Cardiac muscle cell (in vitro differentiated cells and primary cell): ENCODE measurements at regions not wholly inside any gene's neighbourhood (a gene's known extent, or its start where the extent isn't known, plus 50 kb on each side); places are given as distances from the start of the nearest gene placed in this dataset.

ENCODE experiments used
- DNase-seq, 2 donors: peaks; one replicate each; pipeline versions ENCODE4 v3.0.0 to v3.0.0-alpha.2; 2010 to 2017; ENCODE audit warnings: low read depth in 1 of 2, low spot score in 1 of 2
- H3K27ac ChIP-seq: fragments of 200-600 bp; sonication (generic); 2 replicates; pipeline ENCODE4 v1.5.1; 2016
- H3K27me3 ChIP-seq: fragments of 200-600 bp; sonication (generic); 2 replicates; pipeline ENCODE4 v1.6.0; 2016; ENCODE audit warnings: control low read depth
- H3K36me3 ChIP-seq: fragments of 200-600 bp; sonication (generic); 2 replicates; pipeline ENCODE4 v1.5.1; 2016; ENCODE audit warnings: control low read depth
- H3K4me1 ChIP-seq: fragments of 200-600 bp; sonication (generic); 2 replicates; pipeline ENCODE4 v1.8.1; 2017; ENCODE audit warnings: low read depth, mild to moderate bottlenecking, mixed run types
- H3K4me3 ChIP-seq: fragments of 200-600 bp; sonication (generic); 2 replicates; pipeline ENCODE4 v1.5.1; 2016; ENCODE audit warnings: mild to moderate bottlenecking
- H3K9me3 ChIP-seq: fragments of 200-600 bp; sonication (generic); 2 replicates; pipeline ENCODE4 v1.5.1; 2017; ENCODE audit warnings: low read depth, mild to moderate bottlenecking, control low read depth
- CTCF ChIP-seq: IDR thresholded peaks from 2 replicates; pipeline ENCODE4 v1.5.1; 2012; ENCODE audit warnings: low read depth, mild to moderate bottlenecking, low read length

DNA sequence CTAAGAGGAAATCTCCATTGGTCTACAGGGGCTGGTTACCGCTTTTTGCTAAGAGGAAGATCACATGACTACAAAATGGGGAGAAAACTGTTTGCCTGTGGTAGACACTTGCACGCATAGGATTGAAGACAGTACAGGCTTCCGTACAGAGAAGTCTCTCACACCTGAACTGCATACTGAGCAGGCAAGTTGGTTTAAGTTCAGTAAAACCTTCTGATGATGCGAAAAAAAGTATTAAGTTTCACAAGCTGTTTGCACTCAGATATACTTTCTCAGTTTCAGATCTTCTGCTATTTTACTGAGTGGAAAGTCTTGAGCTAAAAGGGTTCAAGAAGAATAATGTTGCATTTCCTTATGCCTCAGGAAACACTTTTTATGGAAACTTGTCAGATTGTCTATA, 292.2 kb upstream of the MC4R start:
- no peak for DNase-seq
- TF ChIP-seq CTCF = no peak
- H3K27ac ChIP-seq = no peak overlapping the region
- H3K27me3 ChIP-seq = no peaks in the 10 kb centered on the region
- no peak overlapping the region for H3K4me3 ChIP-seq
- H3K4me1 ChIP-seq = no peaks in the 10 kb centered on the region
- no peaks in the 10 kb centered on the region for H3K36me3 ChIP-seq
- H3K9me3 ChIP-seq = no peaks in the 10 kb centered on the region

GRCh38 chr18:60667016-60667415, 294.4 kb upstream of the MC4R start:
- Histone ChIP-seq H3K27me3 (no peaks in the 10 kb centered on the region), H3K4me1 (no peaks in the 10 kb centered on the region), H3K36me3 (no peaks in the 10 kb centered on the region), H3K27ac (no peak overlapping the region), H3K4me3 (no peak overlapping the region), H3K9me3 (no peaks in the 10 kb centered on the region)
- no peak for DNase-seq
- no peak for TF ChIP-seq CTCF

DNA sequence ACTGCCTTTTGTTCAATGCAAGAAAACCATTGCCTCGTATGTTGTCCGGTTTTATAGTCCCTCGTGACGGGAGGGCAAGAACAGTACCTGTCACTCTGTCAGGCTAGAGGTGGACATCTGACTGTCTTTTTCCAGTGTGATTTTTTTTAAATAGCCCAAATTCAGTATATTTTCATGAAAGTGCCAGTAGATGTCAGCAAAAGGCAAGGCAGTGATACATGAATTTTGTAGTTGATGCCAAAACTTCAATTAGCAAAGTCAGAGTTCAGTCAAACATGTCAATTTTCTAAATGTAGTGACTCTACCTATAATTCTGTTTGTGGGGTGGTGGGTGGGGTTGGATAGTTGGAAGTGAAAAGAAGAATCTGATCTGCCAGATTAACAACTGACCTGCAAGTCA, 296.0 kb upstream of the MC4R start:
- Histone ChIP-seq H3K27ac (no peak overlapping the region), H3K4me1 (no peaks in the 10 kb centered on the region), H3K4me3 (no peak overlapping the region), H3K9me3 (no peaks in the 10 kb centered on the region), H3K27me3 (no peaks in the 10 kb centered on the region), H3K36me3 (no peaks in the 10 kb centered on the region)
- TF ChIP-seq CTCF = no peak
- DNase-seq = no peak

- TF ChIP-seq CTCF = no peak
- DNase-seq = no peak
- Histone ChIP-seq H3K4me1 (no peaks in the 10 kb centered on the region), H3K36me3 (no peaks in the 10 kb centered on the region), H3K27ac (no peak overlapping the region), H3K27me3 (no peaks in the 10 kb centered on the region), H3K9me3 (no peaks in the 10 kb centered on the region), H3K4me3 (no peak overlapping the region)
Measured at GRCh38 chr18:60669938-60670337, 297.4 kb upstream of the MC4R start.

GRCh38 chr18:60671021-60671420, 298.4 kb upstream of the MC4R start:
- Histone ChIP-seq H3K36me3 (no peaks in the 10 kb centered on the region), H3K27ac (no peak overlapping the region), H3K4me1 (no peaks in the 10 kb centered on the region), H3K27me3 (no peaks in the 10 kb centered on the region), H3K9me3 (no peaks in the 10 kb centered on the region), H3K4me3 (no peak overlapping the region)
- no peak for TF ChIP-seq CTCF
- DNase-seq = no peak

GRCh38 chr18:60675126-60675525, 302.6 kb upstream of the MC4R start:
- Histone ChIP-seq H3K4me3 (no peak overlapping the region), H3K9me3 (no peaks in the 10 kb centered on the region), H3K27ac (no peak overlapping the region), H3K27me3 (no peaks in the 10 kb centered on the region), H3K36me3 (no peaks in the 10 kb centered on the region), H3K4me1 (no peaks in the 10 kb centered on the region)
- no peak for DNase-seq
- TF ChIP-seq CTCF = no peak
